ENCODE measurements at regions not wholly inside any gene's neighbourhood (a gene's known extent, or its start where the extent isn't known, plus 50 kb on each side); places are given as distances from the start of the nearest gene placed in this dataset.

- DNase-seq (ENCODE audit: low read depth): no peak
- TF ChIP-seq CTCF (IDR thresholded peaks at IDR 0.05; ENCODE audit: insufficient read depth, low read length): no peak
- no peak overlapping the region for H3K4me3 ChIP-seq (ENCODE audit: low read depth, low read length)
These were observed 225.7 kb downstream of the CDCA7 start for GRCh38 chr2:173580351-173580750.

- peak; percentile 25 for DNase-seq (ENCODE audit: low read depth)
- no peak for TF ChIP-seq CTCF (IDR thresholded peaks at IDR 0.05; ENCODE audit: insufficient read depth, low read length)
- H3K4me3 ChIP-seq (ENCODE audit: low read depth, low read length): no peak overlapping the region
These were observed 226.3 kb downstream of the CDCA7 start for GRCh38 chr2:173580956-173581355.

GRCh38 chr2:173583196-173583595 is 228.5 kb downstream of the CDCA7 start:
- no peak overlapping the region for H3K4me3 ChIP-seq (ENCODE audit: low read depth, low read length)
- DNase-seq (ENCODE audit: low read depth): no peak
- TF ChIP-seq CTCF (IDR thresholded peaks at IDR 0.05; ENCODE audit: insufficient read depth, low read length): no peak

GRCh38 chr2:173584000-173584399 is 229.3 kb downstream of the CDCA7 start:
- no peak overlapping the region for H3K4me3 ChIP-seq (ENCODE audit: low read depth, low read length)
- no peak for DNase-seq (ENCODE audit: low read depth)
- no peak for TF ChIP-seq CTCF (IDR thresholded peaks at IDR 0.05; ENCODE audit: insufficient read depth, low read length)

- H3K4me3 ChIP-seq (ENCODE audit: low read depth, low read length): no peak overlapping the region
- DNase-seq (ENCODE audit: low read depth): no peak
- TF ChIP-seq CTCF (IDR thresholded peaks at IDR 0.05; ENCODE audit: insufficient read depth, low read length): no peak
These were observed 230.2 kb downstream of the CDCA7 start for GRCh38 chr2:173584676-173585458.

DNA sequence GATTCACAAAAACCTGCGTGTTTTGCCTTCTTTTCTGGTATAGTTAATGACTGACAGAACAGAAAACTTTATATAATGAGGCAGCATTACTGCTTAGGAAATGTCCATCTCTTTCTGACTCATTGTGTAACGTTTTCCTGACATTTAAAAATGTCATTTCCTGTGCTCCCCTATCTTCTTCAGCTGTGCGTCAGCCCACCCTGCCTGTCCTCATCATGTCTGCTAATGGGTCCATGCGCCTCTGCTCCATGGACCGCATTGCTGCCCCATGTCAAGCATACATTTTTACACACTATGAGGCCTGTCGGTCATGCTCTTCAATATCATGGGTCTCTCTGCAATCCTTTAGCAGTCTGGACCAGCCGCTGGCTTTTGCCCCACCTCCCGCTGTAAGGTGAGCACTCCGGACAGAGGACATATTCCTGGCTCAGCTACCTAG is 234.3 kb downstream of the CDCA7 start:
- DNase-seq (ENCODE audit: low read depth): no peak
- TF ChIP-seq CTCF (IDR thresholded peaks at IDR 0.05; ENCODE audit: insufficient read depth, low read length): no peak
- H3K4me3 ChIP-seq (ENCODE audit: low read depth, low read length): no peak overlapping the region
